ENCODE measurements at regions not wholly inside any gene's neighbourhood (a gene's known extent, or its start where the extent isn't known, plus 50 kb on each side); places are given as distances from the start of the nearest gene placed in this dataset.

DNA sequence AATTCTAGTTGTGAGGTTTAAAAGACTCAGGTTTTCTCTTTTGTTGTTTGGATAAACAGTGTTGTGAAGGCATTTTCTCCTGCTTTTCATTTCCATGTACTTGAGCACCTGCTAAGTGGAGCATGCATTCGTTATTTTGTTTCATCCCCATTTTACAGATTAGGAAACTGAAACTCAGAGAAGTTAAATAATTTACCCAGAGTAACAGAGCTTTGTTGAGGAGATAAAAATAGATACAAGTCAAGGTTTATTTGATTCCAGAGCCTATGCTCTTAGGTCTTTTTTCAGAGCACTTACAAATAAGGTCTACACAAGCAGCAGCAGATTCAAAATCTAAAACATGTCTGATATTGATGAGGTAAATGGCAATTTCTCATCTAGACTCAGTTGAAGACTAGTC, 254.7 kb upstream of the PTBP2 start (continued):
- TF ChIP-seq ZNF274 (IDR thresholded peaks at IDR 0.05; ENCODE audit: borderline replicate concordance, extremely low read depth, low read length): no peak
- TF ChIP-seq NANOG (IDR thresholded peaks at IDR 0.05; ENCODE audit: insufficient read depth, low read depth, low read length, poor library complexity, severe bottlenecking): no peak
- TF ChIP-seq POLR2AphosphoS5 (IDR thresholded peaks at IDR 0.05; ENCODE audit: low read depth, low read length): no peak
- TF ChIP-seq, protein P1, sequence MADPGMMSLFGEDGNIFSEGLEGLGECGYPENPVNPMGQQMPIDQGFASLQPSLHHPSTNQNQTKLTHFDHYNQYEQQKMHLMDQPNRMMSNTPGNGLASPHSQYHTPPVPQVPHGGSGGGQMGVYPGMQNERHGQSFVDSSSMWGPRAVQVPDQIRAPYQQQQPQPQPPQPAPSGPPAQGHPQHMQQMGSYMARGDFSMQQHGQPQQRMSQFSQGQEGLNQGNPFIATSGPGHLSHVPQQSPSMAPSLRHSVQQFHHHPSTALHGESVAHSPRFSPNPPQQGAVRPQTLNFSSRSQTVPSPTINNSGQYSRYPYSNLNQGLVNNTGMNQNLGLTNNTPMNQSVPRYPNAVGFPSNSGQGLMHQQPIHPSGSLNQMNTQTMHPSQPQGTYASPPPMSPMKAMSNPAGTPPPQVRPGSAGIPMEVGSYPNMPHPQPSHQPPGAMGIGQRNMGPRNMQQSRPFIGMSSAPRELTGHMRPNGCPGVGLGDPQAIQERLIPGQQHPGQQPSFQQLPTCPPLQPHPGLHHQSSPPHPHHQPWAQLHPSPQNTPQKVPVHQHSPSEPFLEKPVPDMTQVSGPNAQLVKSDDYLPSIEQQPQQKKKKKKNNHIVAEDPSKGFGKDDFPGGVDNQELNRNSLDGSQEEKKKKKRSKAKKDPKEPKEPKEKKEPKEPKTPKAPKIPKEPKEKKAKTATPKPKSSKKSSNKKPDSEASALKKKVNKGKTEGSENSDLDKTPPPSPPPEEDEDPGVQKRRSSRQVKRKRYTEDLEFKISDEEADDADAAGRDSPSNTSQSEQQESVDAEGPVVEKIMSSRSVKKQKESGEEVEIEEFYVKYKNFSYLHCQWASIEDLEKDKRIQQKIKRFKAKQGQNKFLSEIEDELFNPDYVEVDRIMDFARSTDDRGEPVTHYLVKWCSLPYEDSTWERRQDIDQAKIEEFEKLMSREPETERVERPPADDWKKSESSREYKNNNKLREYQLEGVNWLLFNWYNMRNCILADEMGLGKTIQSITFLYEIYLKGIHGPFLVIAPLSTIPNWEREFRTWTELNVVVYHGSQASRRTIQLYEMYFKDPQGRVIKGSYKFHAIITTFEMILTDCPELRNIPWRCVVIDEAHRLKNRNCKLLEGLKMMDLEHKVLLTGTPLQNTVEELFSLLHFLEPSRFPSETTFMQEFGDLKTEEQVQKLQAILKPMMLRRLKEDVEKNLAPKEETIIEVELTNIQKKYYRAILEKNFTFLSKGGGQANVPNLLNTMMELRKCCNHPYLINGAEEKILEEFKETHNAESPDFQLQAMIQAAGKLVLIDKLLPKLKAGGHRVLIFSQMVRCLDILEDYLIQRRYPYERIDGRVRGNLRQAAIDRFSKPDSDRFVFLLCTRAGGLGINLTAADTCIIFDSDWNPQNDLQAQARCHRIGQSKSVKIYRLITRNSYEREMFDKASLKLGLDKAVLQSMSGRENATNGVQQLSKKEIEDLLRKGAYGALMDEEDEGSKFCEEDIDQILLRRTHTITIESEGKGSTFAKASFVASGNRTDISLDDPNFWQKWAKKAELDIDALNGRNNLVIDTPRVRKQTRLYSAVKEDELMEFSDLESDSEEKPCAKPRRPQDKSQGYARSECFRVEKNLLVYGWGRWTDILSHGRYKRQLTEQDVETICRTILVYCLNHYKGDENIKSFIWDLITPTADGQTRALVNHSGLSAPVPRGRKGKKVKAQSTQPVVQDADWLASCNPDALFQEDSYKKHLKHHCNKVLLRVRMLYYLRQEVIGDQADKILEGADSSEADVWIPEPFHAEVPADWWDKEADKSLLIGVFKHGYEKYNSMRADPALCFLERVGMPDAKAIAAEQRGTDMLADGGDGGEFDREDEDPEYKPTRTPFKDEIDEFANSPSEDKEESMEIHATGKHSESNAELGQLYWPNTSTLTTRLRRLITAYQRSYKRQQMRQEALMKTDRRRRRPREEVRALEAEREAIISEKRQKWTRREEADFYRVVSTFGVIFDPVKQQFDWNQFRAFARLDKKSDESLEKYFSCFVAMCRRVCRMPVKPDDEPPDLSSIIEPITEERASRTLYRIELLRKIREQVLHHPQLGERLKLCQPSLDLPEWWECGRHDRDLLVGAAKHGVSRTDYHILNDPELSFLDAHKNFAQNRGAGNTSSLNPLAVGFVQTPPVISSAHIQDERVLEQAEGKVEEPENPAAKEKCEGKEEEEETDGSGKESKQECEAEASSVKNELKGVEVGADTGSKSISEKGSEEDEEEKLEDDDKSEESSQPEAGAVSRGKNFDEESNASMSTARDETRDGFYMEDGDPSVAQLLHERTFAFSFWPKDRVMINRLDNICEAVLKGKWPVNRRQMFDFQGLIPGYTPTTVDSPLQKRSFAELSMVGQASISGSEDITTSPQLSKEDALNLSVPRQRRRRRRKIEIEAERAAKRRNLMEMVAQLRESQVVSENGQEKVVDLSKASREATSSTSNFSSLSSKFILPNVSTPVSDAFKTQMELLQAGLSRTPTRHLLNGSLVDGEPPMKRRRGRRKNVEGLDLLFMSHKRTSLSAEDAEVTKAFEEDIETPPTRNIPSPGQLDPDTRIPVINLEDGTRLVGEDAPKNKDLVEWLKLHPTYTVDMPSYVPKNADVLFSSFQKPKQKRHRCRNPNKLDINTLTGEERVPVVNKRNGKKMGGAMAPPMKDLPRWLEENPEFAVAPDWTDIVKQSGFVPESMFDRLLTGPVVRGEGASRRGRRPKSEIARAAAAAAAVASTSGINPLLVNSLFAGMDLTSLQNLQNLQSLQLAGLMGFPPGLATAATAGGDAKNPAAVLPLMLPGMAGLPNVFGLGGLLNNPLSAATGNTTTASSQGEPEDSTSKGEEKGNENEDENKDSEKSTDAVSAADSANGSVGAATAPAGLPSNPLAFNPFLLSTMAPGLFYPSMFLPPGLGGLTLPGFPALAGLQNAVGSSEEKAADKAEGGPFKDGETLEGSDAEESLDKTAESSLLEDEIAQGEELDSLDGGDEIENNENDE (IDR thresholded peaks at IDR 0.05; ENCODE audit: insufficient replicate concordance, low read length): no peak
- TF ChIP-seq KDM4A (IDR thresholded peaks at IDR 0.05; ENCODE audit: low read depth, low read length, severe bottlenecking): no peak
- no peak for TF ChIP-seq SP4 (IDR thresholded peaks at IDR 0.05; ENCODE audit: low read length)
- TF ChIP-seq CBX5 (IDR thresholded peaks at IDR 0.05; ENCODE audit: low read depth, low read length): no peak

All from H1 (cell line).